HL-60 (cell line): ENCODE measurements at regions not wholly inside any gene's neighbourhood (a gene's known extent, or its start where the extent isn't known, plus 50 kb on each side); places are given as distances from the start of the nearest gene placed in this dataset.

Experiments used
- CTCF ChIP-seq: IDR thresholded peaks from one replicate; pipeline ENCODE4 v1.5.1; 2011; ENCODE audit warnings: low read length, control low read depth, inconsistent platforms; ENCODE audit not compliant: insufficient read depth
- GABPA ChIP-seq: IDR thresholded peaks from 2 replicates; pipeline ENCODE4 v1.6.1; 2012; ENCODE audit warnings: low read depth
- REST ChIP-seq: IDR thresholded peaks from 2 replicates; pipeline ENCODE4 v1.6.1; 2012; ENCODE audit warnings: low read depth; ENCODE audit not compliant: insufficient replicate concordance

GRCh38 chr2:177010146-177010545 is 202.4 kb upstream of the HNRNPA3 start:
- TF ChIP-seq CTCF (no peak), GABPA (no peak), REST (no peak)
